ENCODE measurements at regions not wholly inside any gene's neighbourhood (a gene's known extent, or its start where the extent isn't known, plus 50 kb on each side); places are given as distances from the start of the nearest gene placed in this dataset.

GRCh38 chr5:56415356-56415765 is 182.2 kb upstream of the ANKRD55 start:
- Histone ChIP-seq H2BK12ac (ENCODE audit: insufficient read length, low read depth, low read length) (no peak overlapping the region), H3K27me3 (ENCODE audit: insufficient read depth, low read length) (no peaks in the 10 kb centered on the region), H3K4me1 (ENCODE audit: insufficient read depth, low read length) (no peaks in the 10 kb centered on the region; the same call in 1 of the 2 replicates), H3T11ph (ENCODE audit: low read length) (no peak overlapping the region), H4K91ac (ENCODE audit: insufficient read length, low read depth, low read length) (no peak overlapping the region), H3K4ac (ENCODE audit: low read depth, low read length) (no peak overlapping the region), H3K18ac (ENCODE audit: insufficient read length, low read depth, low read length) (no peak overlapping the region), H3K56ac (ENCODE audit: insufficient read length, low read depth, low read length) (no peak overlapping the region), H3K4me2 (ENCODE audit: insufficient read depth, insufficient read length, low read length) (no peak overlapping the region), H2BK120ac (ENCODE audit: low read depth, low read length, poor library complexity, severe bottlenecking) (no peak overlapping the region), H3K23ac (ENCODE audit: insufficient read length, low read depth, low read length) (no peak overlapping the region), H2BK5ac (ENCODE audit: insufficient read length, low read length) (no peak overlapping the region), H3K79me1 (ENCODE audit: insufficient read depth, low read depth, low read length, poor library complexity, severe bottlenecking) (no peaks in the 10 kb centered on the region), H3K9ac (ENCODE audit: extremely low read depth, insufficient read length, low read length) (no peak overlapping the region), H4K5ac (ENCODE audit: insufficient read length, low read depth, low read length) (no peak overlapping the region), H2BK20ac (ENCODE audit: low read depth, low read length, poor library complexity, severe bottlenecking) (no peak overlapping the region), H3K14ac (ENCODE audit: insufficient read depth, low read length) (no peak overlapping the region), H2BK15ac (ENCODE audit: low read depth, low read length) (no peak overlapping the region), H3K79me2 (ENCODE audit: insufficient read depth, low read length) (no peaks in the 10 kb centered on the region), H2AK5ac (ENCODE audit: insufficient read length, low read length) (no peak overlapping the region), H4K8ac (replicated peaks; ENCODE audit: insufficient read length, low read depth, low read length) (no peak overlapping the region), H2AFZ (ENCODE audit: low read length) (no peak overlapping the region), H4K20me1 (ENCODE audit: control insufficient read depth, insufficient read depth, insufficient read length) (no peaks in the 10 kb centered on the region), H3K27ac (ENCODE audit: insufficient read length, low read depth, low read length) (no peak overlapping the region), H3K23me2 (ENCODE audit: insufficient read length, low read depth, low read length, poor library complexity, severe bottlenecking) (no peaks in the 10 kb centered on the region), H3K9me3 (ENCODE audit: control insufficient read depth, low read depth, low read length) (no peaks in the 10 kb centered on the region)
- no CpG with 5 or more reads among the region's 3 CpGs for WGBS (ENCODE audit: extremely low coverage, insufficient read length, low lambda C conversion rate)
- no peaks in the 10 kb centered on the region for H3K4me1 Mint-ChIP-seq
- TF ChIP-seq CTCF (conservative IDR thresholded peaks at IDR 0.05), result no peak
- no peaks in the 10 kb centered on the region for H3K27me3 Mint-ChIP-seq (ENCODE audit: low read depth)
- H3K9me3 Mint-ChIP-seq, result peaks cover 8 to 14% of the 10 kb centered on the region in 2 experiments; a peak in 4 of 5 replicates
- H3K27ac Mint-ChIP-seq, result no peak overlapping the region
- no peak overlapping the region for H3K4me3 Mint-ChIP-seq
- no peaks in the 10 kb centered on the region for H3K36me3 Mint-ChIP-seq (ENCODE audit: insufficient read depth in 1 of 3, low read depth in 3 of 3)
- DNase-seq, result no peak

All from H9 (cell line).